ENCODE measurements at regions not wholly inside any gene's neighbourhood (a gene's known extent, or its start where the extent isn't known, plus 50 kb on each side); places are given as distances from the start of the nearest gene placed in this dataset.

GRCh38 chr13:106286811-106287210 lies 248.7 kb downstream of the EFNB2 start:
- Histone ChIP-seq H3K4me1 (ENCODE audit: low read depth) (no peaks in the 10 kb centered on the region), H3K4me3 (no peak overlapping the region), H3K36me3 (ENCODE audit: low read depth) (no peaks in the 10 kb centered on the region), H3K9me3 (no peaks in the 10 kb centered on the region)
- DNase-seq (no peak), ATAC-seq (no peak)
- intact Hi-C loops (cut with DNase I, micrococcal nuclease) = no loop called here
- TF ChIP-seq CTCF (IDR thresholded peaks at IDR 0.05) = no peak

- Histone ChIP-seq H3K4me1 (ENCODE audit: low read depth) (no peaks in the 10 kb centered on the region), H3K9me3 (no peaks in the 10 kb centered on the region)
- intact Hi-C loops (cut with DNase I, micrococcal nuclease) = no loop called here
These were observed 251.1 kb downstream of the EFNB2 start for GRCh38 chr13:106284358-106284757.

GRCh38 chr13:106281426-106281825 lies 254.0 kb downstream of the EFNB2 start:
- intact Hi-C loops (cut with DNase I, micrococcal nuclease) = no loop called here
- no peak for TF ChIP-seq CTCF (IDR thresholded peaks at IDR 0.05)
- ATAC-seq = no peak
- Histone ChIP-seq H3K9me3 (no peaks in the 10 kb centered on the region), H3K36me3 (ENCODE audit: low read depth) (no peaks in the 10 kb centered on the region), H3K4me3 (no peak overlapping the region), H3K4me1 (ENCODE audit: low read depth) (no peaks in the 10 kb centered on the region)
- no peak for DNase-seq

More at GRCh38 chr13:106284358-106284757, 251.1 kb downstream of the EFNB2 start:
- Histone ChIP-seq H3K4me3 (no peak overlapping the region), H3K36me3 (ENCODE audit: low read depth) (no peaks in the 10 kb centered on the region)
- ATAC-seq (no peak), DNase-seq (no peak)
- no peak for TF ChIP-seq CTCF (IDR thresholded peaks at IDR 0.05)

GRCh38 chr13:106277484-106278154 lies 257.8 kb downstream of the EFNB2 start:
- no peaks in the 10 kb centered on the region for H3K36me3 ChIP-seq (ENCODE audit: low read depth)
- DNase-seq = no peak
- H3K4me1 ChIP-seq (ENCODE audit: low read depth) = no peaks in the 10 kb centered on the region
- no peak overlapping the region for H3K4me3 ChIP-seq
- intact Hi-C loops (cut with DNase I, micrococcal nuclease) = no loop called here
- no peaks in the 10 kb centered on the region for H3K9me3 ChIP-seq
- no peak for TF ChIP-seq CTCF (IDR thresholded peaks at IDR 0.05)
- no peak for ATAC-seq

GRCh38 chr13:106276876-106277275 lies 258.6 kb downstream of the EFNB2 start:
- ATAC-seq (no peak), DNase-seq (no peak)
- H3K36me3 ChIP-seq (ENCODE audit: low read depth) = no peaks in the 10 kb centered on the region
- intact Hi-C loops (cut with DNase I, micrococcal nuclease) = no loop called here
- TF ChIP-seq CTCF (IDR thresholded peaks at IDR 0.05) = no peak
- no peaks in the 10 kb centered on the region for H3K4me1 ChIP-seq (ENCODE audit: low read depth)
- H3K4me3 ChIP-seq = no peak overlapping the region
- H3K9me3 ChIP-seq = no peaks in the 10 kb centered on the region
